Activated CD4-positive, alpha-beta memory T cell treated with anti-CD3 and anti-CD28 coated beads for 36 hours (primary cell): ENCODE measurements at regions not wholly inside any gene's neighbourhood (a gene's known extent, or its start where the extent isn't known, plus 50 kb on each side); places are given as distances from the start of the nearest gene placed in this dataset.

Experiments used
- CTCF ChIA-PET: fragments of 350-600 bp; sonication (Branson Sonifier 250); formaldehyde crosslinking; loops from one replicate; lab custom pipeline; 2021; ENCODE audit warnings: antibody characterized with exemption, inconsistent platforms; lab: Charles Lee
- POLR2A ChIA-PET: fragments of 350-600 bp; sonication (Branson Sonifier 250); formaldehyde crosslinking; loops from one replicate; lab custom pipeline; 2021; ENCODE audit warnings: antibody characterized with exemption; lab: Charles Lee
- DNase-seq: peaks from one replicate; pipeline ENCODE4 v3.0.0-alpha.2; 2020
- H3K27ac Mint-ChIP-seq: one replicate; pipeline ENCODE4 v1.8.0; 2021; ENCODE audit warnings: mixed read lengths
- H3K27me3 Mint-ChIP-seq: one replicate; pipeline ENCODE4 v1.8.0; 2021; ENCODE audit warnings: mixed read lengths
- H3K36me3 Mint-ChIP-seq: one replicate; pipeline ENCODE4 v1.8.0; 2021; ENCODE audit warnings: mixed read lengths
- H3K4me1 Mint-ChIP-seq: one replicate; pipeline ENCODE4 v1.8.0; 2021; ENCODE audit warnings: low read depth, mixed read lengths
- H3K4me3 Mint-ChIP-seq: one replicate; pipeline ENCODE4 v1.8.0; 2021; ENCODE audit warnings: mild to moderate bottlenecking, mixed read lengths
- H3K9me3 Mint-ChIP-seq: one replicate; pipeline ENCODE4 v1.8.0; 2021; ENCODE audit warnings: mixed read lengths
- intact Hi-C: fragments of 100-400 bp; cut with micrococcal nuclease; formaldehyde crosslinking; loops from one replicate; pipeline ENCODE4 v1.15.1; 2023

GRCh38 chr4:31530555-31530954, 810.4 kb downstream of the PCDH7 start:
- Mint-ChIP-seq H3K27me3 (no peaks in the 10 kb centered on the region), H3K36me3 (no peaks in the 10 kb centered on the region), H3K4me3 (no peak overlapping the region), H3K27ac (no peak overlapping the region), H3K4me1 (no peaks in the 10 kb centered on the region), H3K9me3 (peaks cover 36% of the 10 kb centered on the region)
- no peak for DNase-seq
- ChIA-PET POLR2A (no interaction called here), CTCF (no interaction called here)
- intact Hi-C loops, result no loop called here

GRCh38 chr4:31538877-31539276, 818.7 kb downstream of the PCDH7 start:
- H3K27ac Mint-ChIP-seq, result no peak overlapping the region
- H3K4me3 Mint-ChIP-seq, result no peak overlapping the region
- no peaks in the 10 kb centered on the region for H3K27me3 Mint-ChIP-seq
- CTCF ChIA-PET, result no interaction called here
- H3K4me1 Mint-ChIP-seq, result no peaks in the 10 kb centered on the region
- no peaks in the 10 kb centered on the region for H3K36me3 Mint-ChIP-seq
- H3K9me3 Mint-ChIP-seq, result peaks cover 21% of the 10 kb centered on the region
- POLR2A ChIA-PET, result no interaction called here
- intact Hi-C loops, result no loop called here
- no peak for DNase-seq

GRCh38 chr4:31539284-31540069, 819.3 kb downstream of the PCDH7 start:
- H3K9me3 Mint-ChIP-seq, result peaks cover 20% of the 10 kb centered on the region
- CTCF ChIA-PET, result no interaction called here
- no peak overlapping the region for H3K27ac Mint-ChIP-seq

GRCh38 chr4:31545330-31545729, 825.2 kb downstream of the PCDH7 start:
- no peaks in the 10 kb centered on the region for H3K4me1 Mint-ChIP-seq
- no peak overlapping the region for H3K4me3 Mint-ChIP-seq
- peaks cover 11% of the 10 kb centered on the region for H3K9me3 Mint-ChIP-seq
- no peak overlapping the region for H3K27ac Mint-ChIP-seq
- H3K27me3 Mint-ChIP-seq, result no peaks in the 10 kb centered on the region
- no peaks in the 10 kb centered on the region for H3K36me3 Mint-ChIP-seq
- no peak for DNase-seq
- ChIA-PET CTCF (no interaction called here), POLR2A (no interaction called here)
- intact Hi-C loops, result no loop called here

More at GRCh38 chr4:31539284-31540069, 819.3 kb downstream of the PCDH7 start:
- intact Hi-C loops, result no loop called here
- Mint-ChIP-seq H3K36me3 (no peaks in the 10 kb centered on the region), H3K27me3 (no peaks in the 10 kb centered on the region), H3K4me3 (no peak overlapping the region), H3K4me1 (no peaks in the 10 kb centered on the region)
- no peak for DNase-seq
- POLR2A ChIA-PET, result no interaction called here

- DNase-seq, result no peak
- H3K9me3 Mint-ChIP-seq, result peaks cover 13% of the 10 kb centered on the region
- no peak overlapping the region for H3K27ac Mint-ChIP-seq
- ChIA-PET CTCF (no interaction called here), POLR2A (no interaction called here)
- no peaks in the 10 kb centered on the region for H3K27me3 Mint-ChIP-seq
- no peaks in the 10 kb centered on the region for H3K36me3 Mint-ChIP-seq
- intact Hi-C loops, result no loop called here
- H3K4me1 Mint-ChIP-seq, result no peaks in the 10 kb centered on the region
- no peak overlapping the region for H3K4me3 Mint-ChIP-seq
Observed at GRCh38 chr4:31545755-31546154, 825.6 kb downstream of the PCDH7 start.

GRCh38 chr4:31548021-31548420, 827.9 kb downstream of the PCDH7 start:
- H3K4me3 Mint-ChIP-seq, result no peak overlapping the region
- H3K9me3 Mint-ChIP-seq, result peaks cover 10% of the 10 kb centered on the region
- ChIA-PET POLR2A (no interaction called here), CTCF (no interaction called here)
- no peaks in the 10 kb centered on the region for H3K4me1 Mint-ChIP-seq
- H3K36me3 Mint-ChIP-seq, result no peaks in the 10 kb centered on the region
- DNase-seq, result no peak
- intact Hi-C loops, result no loop called here
- H3K27ac Mint-ChIP-seq, result no peak overlapping the region
- no peaks in the 10 kb centered on the region for H3K27me3 Mint-ChIP-seq

GRCh38 chr4:31548823-31549222, 828.7 kb downstream of the PCDH7 start:
- DNase-seq, result no peak
- Mint-ChIP-seq H3K27ac (no peak overlapping the region), H3K27me3 (no peaks in the 10 kb centered on the region), H3K9me3 (peaks cover 8% of the 10 kb centered on the region), H3K4me1 (no peaks in the 10 kb centered on the region), H3K36me3 (no peaks in the 10 kb centered on the region), H3K4me3 (no peak overlapping the region)
- ChIA-PET CTCF (no interaction called here), POLR2A (no interaction called here)
- intact Hi-C loops, result no loop called here

- intact Hi-C loops, result no loop called here
- DNase-seq, result no peak
- Mint-ChIP-seq H3K27ac (no peak overlapping the region), H3K9me3 (peaks cover 6% of the 10 kb centered on the region), H3K27me3 (no peaks in the 10 kb centered on the region), H3K4me3 (no peak overlapping the region), H3K36me3 (no peaks in the 10 kb centered on the region), H3K4me1 (no peaks in the 10 kb centered on the region)
- POLR2A ChIA-PET, result no interaction called here
- CTCF ChIA-PET, result no interaction called here
Observed at GRCh38 chr4:31549256-31549655, 829.1 kb downstream of the PCDH7 start.

GRCh38 chr4:31557437-31557836, 837.3 kb downstream of the PCDH7 start:
- Mint-ChIP-seq H3K9me3 (peaks cover 3% of the 10 kb centered on the region), H3K36me3 (no peaks in the 10 kb centered on the region), H3K4me3 (no peak overlapping the region), H3K27ac (no peak overlapping the region), H3K27me3 (no peaks in the 10 kb centered on the region), H3K4me1 (no peaks in the 10 kb centered on the region)
- ChIA-PET POLR2A (no interaction called here), CTCF (no interaction called here)
- no peak for DNase-seq
- intact Hi-C loops, result no loop called here

GRCh38 chr4:31573554-31573953, 853.4 kb downstream of the PCDH7 start:
- Mint-ChIP-seq H3K4me3 (no peak overlapping the region), H3K9me3 (peaks cover 8% of the 10 kb centered on the region), H3K27me3 (no peaks in the 10 kb centered on the region), H3K4me1 (no peaks in the 10 kb centered on the region), H3K36me3 (no peaks in the 10 kb centered on the region), H3K27ac (no peak overlapping the region)
- ChIA-PET POLR2A (no interaction called here), CTCF (no interaction called here)
- DNase-seq, result no peak
- intact Hi-C loops, result no loop called here

GRCh38 chr4:31575504-31575903, 855.3 kb downstream of the PCDH7 start:
- CTCF ChIA-PET, result no interaction called here
- intact Hi-C loops, result no loop called here
- Mint-ChIP-seq H3K4me3 (no peak overlapping the region), H3K4me1 (no peaks in the 10 kb centered on the region), H3K36me3 (no peaks in the 10 kb centered on the region), H3K27me3 (no peaks in the 10 kb centered on the region), H3K27ac (no peak overlapping the region), H3K9me3 (peaks cover 8% of the 10 kb centered on the region)
- POLR2A ChIA-PET, result no interaction called here
- DNase-seq, result no peak

- intact Hi-C loops, result no loop called here
- Mint-ChIP-seq H3K4me3 (no peak overlapping the region), H3K4me1 (no peaks in the 10 kb centered on the region), H3K36me3 (no peaks in the 10 kb centered on the region), H3K9me3 (no peaks in the 10 kb centered on the region), H3K27me3 (no peaks in the 10 kb centered on the region), H3K27ac (no peak overlapping the region)
- ChIA-PET POLR2A (no interaction called here), CTCF (interaction anchor here (1.0 kb wide), 1 partner anchor 10 kb away, joined by 3 read pairs; no protein-coding TSS in a partner anchor)
- no peak for DNase-seq
Observed at GRCh38 chr4:31580843-31581242, 860.7 kb downstream of the PCDH7 start.

- H3K27me3 Mint-ChIP-seq, result no peaks in the 10 kb centered on the region
- CTCF ChIA-PET, result no interaction called here
Observed at GRCh38 chr4:31585503-31585902, 865.3 kb downstream of the PCDH7 start.

More at GRCh38 chr4:31585503-31585902, 865.3 kb downstream of the PCDH7 start:
- no peaks in the 10 kb centered on the region for H3K4me1 Mint-ChIP-seq
- intact Hi-C loops, result no loop called here
- DNase-seq, result no peak
- H3K4me3 Mint-ChIP-seq, result no peak overlapping the region
- H3K27ac Mint-ChIP-seq, result no peak overlapping the region
- POLR2A ChIA-PET, result no interaction called here
- H3K36me3 Mint-ChIP-seq, result no peaks in the 10 kb centered on the region
- H3K9me3 Mint-ChIP-seq, result peaks cover 12% of the 10 kb centered on the region
